NCI-H2171 (cell line): ENCODE measurements at regions not wholly inside any gene's neighbourhood (a gene's known extent, or its start where the extent isn't known, plus 50 kb on each side); places are given as distances from the start of the nearest gene placed in this dataset.

ENCODE experiments used
- DNase-seq: peaks from one replicate; lab custom pipeline; 2025; lab: John Stamatoyannopoulos, UW

DNA sequence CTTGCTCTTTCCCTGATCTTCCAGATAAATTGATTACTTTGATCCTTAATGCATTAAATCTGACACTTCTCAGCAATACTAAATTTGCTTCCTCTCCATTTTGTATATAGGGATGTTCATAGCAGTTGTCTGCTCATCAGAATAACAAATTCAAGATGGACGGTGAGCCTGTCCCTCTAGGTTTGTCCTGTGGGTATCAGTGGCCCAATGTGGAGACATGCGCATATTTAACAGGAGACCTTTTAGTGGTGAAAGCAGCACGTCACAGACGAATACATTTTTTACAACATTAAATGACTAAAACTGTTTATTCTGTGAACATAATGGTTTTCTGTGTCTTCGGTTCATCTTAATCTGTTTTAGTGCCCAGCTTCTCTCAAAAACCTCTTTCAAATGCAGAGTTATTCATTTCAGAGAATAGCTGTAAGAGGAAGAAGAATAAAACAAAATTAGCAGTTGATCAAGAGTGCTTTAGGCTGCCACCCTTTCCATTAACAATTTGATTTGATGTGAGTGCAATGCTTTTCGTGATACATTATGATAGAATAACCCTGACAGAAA, 1970.4 kb upstream of the WWC1 start:
- DNase-seq = no peak

DNA sequence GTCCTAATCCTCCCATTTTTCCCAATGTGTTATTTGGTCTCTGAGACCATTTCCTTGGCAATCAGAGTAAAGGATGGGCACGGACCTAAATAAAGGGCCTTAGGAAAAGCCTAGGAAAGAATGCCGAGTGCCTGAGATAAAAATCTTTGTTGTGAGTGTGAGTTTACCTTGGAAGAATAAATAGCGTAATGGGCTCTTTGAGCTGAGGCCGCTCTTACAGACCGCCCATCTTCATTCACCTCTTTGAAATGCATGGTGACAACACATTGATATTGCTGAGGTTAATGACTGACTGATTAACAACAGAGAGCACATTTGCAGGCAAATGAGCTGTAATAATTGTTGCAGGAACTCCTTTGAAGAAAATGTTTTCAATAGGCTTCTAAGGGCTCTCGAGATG, 1967.1 kb upstream of the WWC1 start:
- no peak for DNase-seq

DNA sequence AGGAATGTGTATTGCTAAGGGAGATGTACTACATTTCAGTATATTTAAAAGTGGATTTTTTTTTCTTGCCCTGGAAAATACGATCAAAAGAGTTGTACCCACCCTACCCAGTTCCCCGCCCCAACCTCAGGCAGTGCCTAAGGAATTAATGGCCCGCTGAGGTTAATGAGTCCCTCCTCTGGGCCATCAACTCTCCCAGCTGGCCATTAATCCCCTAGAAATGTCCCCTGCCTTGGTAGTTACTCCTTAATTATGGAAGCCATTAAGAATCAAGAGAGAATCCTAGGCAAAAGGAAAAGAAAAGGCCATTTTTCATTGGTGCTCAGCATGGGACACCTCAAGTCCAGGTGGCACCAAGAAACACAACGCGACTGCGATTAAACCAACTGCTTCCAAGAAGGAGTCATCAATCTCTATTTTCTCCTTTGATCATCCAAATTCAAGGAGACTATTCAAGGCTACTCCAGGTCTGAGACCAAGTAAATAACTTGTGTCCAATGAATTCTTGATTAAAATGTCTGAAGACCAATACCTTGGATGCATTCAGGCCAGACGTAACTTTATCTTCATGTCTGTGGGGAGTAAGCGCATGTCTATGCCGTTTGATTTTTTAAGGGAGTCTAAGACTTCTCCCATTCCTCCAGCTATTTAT, 1962.2 kb upstream of the WWC1 start:
- no peak for DNase-seq

DNA sequence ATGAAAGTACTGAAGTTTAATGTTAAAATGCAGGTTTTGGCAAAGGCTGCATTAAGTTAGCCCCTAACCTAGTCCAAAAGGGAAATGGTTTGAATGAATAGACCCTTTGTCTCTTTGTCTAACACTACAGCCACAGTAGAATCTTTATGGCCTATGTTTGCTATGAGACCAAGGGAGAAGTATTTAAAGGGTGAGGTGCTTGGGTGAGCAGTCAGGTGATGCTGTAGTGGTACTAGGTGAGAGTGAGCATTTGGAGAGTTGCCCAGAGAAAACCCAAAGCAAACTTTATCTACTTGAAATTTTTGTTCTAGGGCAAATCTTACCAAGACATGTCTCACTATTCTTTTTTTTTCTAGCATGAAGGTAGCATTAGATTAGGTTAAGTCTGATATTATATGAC, 1961.4 kb upstream of the WWC1 start:
- no peak for DNase-seq

DNA sequence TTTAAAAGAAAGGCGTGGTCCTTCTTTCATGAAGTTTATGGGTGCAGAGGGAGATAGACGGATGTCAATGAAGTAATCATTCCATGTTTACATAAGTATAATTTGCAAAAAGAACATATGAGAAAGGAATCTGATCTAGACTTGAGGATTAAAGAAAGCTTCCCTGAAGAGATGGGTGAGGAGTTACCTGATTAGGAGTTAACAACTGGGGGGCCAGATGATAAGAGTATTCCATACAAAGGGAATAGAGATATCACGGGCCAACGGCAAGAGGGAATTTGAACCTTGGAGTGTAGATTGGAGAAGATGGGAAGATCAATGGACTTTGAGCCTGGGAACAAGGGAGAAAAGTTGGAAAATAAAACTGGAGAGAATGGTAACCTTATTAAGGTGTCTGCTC, 1959.9 kb upstream of the WWC1 start:
- DNase-seq = no peak

DNA sequence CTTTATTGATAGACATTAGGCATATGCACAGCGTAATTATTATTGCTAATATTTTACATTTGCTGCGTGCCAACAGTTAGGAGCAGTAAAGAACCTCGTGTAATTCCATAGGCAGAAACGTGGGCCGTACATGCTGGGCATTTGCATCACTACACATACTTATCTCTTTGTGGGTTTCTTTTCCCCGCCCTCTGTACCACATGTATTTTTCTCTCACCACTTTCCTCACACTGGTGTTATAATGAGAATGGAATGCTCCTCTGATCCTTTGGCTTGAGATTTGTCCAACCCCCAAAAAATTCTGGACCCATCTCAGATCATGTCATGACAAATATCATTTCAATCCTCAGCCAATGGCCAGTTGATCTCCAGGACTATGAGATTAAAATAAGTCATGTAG, 1952.6 kb upstream of the WWC1 start:
- DNase-seq = no peak

DNA sequence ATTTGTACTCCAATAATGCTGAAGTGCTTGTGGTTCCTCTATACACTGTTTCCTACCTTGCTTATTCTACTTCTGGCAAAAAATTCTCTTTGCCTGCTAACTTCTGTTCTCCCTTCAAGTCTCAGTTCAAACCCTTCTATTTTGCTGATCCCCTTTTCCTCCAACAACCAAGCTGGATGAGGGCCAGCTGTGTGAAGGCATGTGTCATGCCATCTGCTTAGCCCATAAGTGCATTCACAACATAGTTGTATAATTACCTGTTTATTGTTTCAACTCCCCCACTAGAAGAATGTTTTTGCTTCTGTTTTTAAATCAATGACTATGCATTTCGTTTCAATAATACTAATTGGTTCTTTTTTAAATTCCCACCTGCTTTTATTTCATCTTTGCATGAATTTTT, 1951.4 kb upstream of the WWC1 start:
- no peak for DNase-seq

DNA sequence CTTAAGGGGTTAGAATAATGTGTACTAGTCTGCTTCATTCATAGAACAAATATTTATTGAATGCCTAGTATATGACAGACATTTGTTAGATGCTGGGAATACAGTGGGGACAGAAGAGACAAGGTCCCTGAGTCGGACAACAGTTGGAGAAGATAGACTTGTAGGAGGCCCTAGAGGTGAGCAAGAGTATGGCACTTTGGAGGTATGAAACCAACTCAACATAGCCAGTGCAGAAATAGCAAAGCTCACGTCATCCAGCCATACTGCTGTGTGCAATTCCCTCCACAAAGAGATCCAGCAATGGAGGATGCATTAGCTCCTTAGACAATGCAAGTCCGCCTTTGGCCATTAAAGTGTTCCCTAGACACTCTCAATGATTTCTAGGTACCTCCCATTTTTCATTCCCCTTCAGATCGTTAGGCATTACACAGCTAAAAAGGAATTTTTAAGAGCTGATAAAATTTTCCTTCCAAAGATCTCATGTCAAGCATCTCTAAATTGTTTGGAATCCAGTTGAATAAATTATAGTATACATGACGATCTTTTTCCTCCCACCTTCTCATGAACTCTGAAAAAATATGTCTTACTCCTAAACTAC, 1949.6 kb upstream of the WWC1 start:
- no peak for DNase-seq

DNA sequence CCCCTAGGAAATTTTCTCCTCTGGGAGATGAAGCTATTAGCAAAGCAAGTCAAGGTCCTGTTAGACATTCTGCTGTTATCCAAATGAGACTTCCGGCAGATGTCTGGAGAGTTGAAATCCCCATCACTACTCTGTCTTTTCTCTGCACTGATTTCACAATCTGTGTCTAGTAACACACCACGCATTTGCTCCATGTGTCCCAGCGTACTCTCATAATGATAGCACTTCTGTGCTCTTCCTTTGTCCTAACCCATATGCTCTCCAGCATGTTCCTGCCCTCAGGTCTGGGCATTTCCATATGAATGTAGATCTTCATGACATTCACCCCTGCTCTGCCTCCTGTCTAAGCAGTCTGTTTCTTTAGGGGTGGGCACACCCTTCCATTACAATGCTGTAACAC, 1949.0 kb upstream of the WWC1 start:
- DNase-seq = no peak

DNA sequence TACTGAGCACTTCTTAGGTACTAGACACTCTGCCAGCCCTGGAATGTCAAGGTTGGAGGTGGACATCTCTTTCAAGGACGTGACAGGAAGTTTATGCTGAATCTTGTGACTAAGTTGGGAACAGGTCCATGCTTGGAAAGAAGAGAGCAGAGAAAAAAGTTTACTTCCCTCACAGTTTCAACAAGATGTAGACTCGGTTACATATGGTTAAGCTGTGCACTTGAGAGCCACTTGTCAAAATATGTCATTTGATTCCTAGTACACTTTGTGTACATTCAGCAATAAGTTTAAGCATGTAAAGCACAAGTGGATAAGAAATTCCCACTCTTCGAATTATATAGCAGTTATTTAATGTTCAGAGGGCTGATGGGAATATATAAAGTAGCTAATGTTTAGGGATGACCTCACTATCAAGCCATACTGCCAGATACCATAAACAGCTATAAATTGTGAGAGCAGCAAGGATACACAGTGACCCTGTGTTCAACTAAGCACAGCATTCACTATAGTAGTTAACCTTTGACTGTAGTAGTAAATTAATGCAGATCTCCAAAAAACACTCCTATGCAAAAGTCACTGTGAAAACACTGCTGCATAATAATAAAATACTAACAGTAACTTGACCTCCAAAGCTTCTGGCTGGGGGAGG, 1944.6 kb upstream of the WWC1 start:
- DNase-seq = no peak

DNA sequence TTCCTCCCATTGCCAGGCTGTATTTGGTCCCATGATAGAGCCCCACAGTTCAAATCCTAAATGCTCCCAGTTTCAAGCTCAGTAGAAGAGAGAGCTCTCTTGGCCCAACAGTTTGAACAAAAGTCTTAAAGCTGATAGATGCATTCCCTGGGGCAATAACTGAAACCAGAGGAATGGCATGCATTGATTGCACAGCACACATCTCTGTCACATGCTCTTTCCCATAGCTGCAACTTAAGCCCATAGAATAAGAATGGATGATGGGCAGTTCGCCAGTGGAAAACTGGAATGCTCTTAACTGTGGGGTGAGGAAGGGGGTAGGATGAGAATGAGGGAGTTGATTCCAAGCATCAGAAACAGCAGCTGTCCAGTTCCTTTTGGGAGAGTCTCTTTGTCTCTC, 1942.4 kb upstream of the WWC1 start:
- DNase-seq = no peak

DNA sequence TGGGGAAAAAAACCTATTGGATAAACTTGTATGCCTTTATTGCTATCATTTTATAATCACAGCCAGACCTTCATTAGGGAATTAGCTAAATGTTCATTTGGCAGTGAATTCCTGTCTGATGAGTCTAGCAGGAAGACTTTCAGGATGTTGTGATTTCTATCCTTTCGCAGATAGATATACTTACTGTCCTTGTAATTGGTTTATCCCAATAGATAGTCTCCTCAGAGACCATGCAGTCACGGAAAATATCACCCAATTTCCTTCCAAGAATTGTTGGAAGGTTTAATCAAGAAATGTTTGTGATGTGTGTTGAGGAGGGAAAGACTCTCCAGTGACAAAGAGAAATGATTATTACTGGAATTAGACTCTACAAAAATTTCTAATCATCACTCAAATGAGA, 1937.9 kb upstream of the WWC1 start:
- DNase-seq = no peak

DNA sequence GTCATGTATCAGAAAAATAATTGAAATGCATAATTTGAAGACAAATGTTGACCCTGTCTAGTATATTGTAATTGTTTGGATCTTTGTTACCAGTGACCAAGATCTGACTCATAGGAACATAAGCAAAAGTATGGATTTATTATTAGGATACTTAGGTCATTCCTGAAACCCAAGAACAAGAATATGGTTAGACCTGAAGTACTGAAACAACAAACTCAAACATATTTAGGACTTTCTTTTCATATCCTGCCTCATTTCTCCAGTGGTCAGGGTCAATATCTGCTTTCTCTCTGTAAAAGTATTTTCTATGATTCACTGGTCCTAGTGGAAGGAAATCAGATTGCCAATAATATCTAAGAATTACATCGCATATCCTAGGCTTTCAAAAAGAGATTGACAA, 1937.1 kb upstream of the WWC1 start:
- no peak for DNase-seq

DNA sequence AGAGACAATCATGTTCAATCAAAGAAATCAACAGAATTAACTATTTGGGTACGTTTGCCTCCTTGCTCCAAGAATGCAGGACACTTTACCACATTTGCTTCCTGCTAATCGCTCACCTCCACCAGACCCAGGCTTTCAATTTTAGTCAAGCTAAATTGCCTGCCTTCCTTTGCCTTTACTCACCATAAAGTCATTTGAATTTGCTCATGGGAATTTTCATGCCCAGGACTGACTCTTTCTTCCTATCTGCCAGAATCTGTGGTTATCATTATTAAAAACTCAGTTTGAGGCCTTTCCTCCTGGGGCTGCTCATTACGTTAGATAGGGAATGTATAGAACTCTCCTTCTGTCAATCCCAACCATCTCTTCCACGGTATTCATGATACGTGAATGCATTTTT, 1935.3 kb upstream of the WWC1 start:
- no peak for DNase-seq

DNA sequence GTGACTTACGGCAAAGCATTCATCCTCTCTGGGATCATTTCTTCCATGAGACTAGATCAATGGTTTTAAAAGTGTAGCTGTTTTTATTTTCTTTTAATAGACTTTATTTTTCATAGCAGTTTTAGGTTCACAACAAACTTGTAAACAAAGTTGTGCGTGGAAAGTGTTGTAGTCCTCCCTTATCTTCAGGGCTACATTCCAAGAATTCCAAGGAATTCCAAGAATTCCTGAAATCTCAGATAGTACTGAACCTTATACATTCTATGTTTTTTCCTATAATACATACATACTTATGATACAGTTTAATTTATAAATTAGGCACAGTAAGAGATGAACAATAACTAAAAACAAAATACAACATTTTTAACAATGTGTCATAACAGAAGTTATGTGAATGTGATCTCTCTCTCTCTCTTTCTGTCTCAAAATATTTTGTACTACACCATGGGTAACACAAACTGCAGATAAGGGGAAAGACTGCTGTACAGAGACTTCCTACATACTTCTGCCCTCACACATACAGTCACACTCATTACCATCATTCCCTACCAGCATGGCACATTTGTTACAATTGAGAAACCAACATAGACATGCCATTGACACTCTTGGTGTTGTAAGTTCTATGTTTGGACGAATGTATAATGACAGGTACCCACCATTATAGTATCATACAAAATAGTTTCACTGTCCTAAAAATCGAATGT, 1933.2 kb upstream of the WWC1 start:
- no peak for DNase-seq

DNA sequence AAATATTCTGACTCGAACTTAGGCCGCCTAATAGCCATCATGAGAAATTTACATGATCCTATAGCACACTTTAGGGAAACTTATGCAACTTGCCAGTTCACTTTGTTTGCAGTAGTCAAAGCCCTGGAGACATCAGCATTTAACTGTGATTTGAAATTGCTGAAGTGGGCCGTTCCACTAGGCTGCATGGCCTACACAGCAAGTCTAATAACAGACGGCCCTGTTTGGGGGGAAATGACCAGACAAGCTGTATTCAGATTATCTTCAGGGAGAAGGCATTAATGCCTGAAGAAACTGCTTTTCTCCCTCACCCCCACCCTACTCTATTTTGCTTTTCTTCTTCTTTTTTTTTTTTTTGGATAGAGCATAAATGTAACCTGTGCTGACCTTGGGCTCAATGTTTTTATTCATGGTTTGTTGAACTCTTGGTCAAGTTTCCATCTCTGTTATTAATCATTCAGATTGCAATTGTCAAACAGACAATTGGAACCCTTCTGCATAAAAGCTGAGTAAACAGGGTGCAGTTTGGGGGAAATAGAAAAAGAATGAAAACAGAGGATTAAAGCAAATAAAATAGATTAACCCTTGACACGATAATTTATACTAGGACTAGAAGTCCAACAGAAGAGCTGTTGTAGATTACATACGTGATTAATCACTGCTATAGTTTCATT, 1928.2 kb upstream of the WWC1 start:
- no peak for DNase-seq

DNA sequence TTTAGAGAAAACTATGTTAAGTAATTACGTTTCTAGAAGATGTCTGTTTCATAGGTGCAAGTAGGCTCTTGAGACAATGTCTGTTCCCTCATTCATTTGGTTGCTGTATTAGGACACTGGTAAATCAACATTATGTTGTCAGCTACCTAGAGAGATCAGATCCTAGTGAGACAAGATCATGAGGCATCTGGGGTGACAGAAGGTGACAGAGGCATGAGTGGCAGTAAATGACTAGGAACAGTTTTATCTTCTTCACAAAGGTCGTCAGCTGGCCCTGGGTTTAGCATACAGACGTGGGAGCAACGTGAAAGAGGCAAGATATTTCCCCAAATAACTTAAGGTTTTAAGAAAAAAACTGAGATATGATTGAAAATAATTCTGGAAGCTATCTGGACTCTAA, 1926.3 kb upstream of the WWC1 start:
- no peak for DNase-seq

DNA sequence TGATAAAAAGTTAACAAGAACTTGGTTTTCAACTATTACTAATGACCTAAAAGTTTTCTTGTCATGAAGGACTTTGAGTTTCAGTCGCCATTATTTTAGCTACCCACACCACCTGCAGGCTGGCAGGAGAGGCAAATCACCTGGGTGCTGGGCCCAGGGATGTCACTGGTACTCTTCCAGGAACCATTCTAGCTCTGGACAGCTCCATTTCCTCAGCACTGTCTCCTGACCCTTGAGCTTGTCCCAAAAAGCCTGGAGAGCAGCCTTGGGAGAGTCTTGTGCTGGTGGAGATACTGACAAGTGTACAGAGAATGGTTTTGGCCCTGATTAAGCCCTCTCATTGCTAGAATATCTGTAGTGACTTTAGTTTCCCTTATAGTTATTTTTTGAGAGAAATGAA, 1924.1 kb upstream of the WWC1 start:
- no peak for DNase-seq

DNA sequence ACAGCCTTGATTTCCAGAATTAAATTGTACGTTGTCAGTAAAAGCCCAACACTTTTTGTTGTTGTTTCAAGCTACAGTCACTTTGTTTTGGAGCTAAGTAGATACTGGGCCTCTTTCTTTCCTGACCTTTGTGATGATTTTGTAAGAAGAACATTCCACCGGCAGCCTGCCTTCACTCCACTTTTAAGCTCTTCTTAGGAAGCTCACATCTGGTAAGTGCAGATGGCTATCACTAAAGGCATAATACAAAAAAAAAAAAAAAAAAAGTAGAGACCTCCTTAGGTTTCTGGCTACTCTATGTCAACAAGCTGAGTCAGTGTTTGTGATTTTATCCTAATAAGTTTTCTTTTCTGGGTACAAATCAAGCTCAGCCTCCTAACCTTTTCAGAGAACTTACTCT, 1922.1 kb upstream of the WWC1 start:
- no peak for DNase-seq

DNA sequence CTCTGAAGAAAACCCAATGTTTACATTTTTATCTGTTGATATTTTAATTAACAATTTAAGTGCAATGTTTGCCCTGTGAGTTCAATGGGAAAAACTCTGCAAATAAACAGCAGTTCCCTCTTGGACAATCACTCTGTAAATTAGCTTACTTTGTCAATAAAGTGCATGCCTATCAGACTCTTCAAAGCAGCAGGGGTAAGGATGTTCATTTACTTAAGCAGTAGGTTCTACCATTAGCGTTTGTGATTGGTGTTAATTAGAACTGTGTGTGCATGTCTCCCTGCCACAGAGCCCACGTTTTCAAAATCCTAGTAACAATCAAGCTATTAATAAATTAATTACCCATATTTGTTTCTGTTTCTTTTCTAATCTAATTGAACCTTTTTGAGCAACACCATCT, 1921.6 kb upstream of the WWC1 start:
- no peak for DNase-seq

DNA sequence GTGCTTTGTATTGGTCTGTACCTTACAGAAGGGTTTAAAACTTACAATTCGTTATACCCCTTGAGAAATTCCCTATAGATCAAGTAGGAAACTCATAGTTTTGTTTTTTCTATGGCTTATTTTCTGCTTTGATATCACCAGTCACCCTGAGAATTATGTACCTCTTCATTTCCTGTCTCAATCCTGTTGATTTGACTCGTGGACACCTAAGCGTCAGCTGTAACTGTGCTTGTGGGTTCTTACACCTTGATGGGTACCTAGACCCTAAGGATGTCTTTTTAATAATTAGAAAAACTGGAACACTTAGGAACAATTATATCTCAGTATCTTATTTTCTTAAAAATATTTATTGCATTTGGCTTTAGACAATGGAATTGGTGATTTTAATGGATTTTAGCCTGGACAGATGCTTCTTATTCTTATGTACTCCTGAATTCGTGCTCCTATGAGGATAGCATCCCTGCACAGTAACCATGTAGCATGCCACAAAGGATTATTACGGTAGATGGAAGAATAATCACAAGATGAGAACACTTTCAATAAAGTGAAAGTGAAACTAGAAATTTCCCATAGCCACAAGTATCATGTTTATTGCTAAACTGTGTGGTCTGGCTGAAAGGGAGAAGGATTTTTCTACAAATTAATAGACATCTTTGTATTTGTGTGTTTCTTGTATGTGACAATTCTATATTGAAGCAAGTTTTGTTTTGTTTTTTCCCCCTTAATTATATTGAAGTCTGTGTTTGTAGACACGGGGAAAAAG, 1920.3 kb upstream of the WWC1 start:
- no peak for DNase-seq

DNA sequence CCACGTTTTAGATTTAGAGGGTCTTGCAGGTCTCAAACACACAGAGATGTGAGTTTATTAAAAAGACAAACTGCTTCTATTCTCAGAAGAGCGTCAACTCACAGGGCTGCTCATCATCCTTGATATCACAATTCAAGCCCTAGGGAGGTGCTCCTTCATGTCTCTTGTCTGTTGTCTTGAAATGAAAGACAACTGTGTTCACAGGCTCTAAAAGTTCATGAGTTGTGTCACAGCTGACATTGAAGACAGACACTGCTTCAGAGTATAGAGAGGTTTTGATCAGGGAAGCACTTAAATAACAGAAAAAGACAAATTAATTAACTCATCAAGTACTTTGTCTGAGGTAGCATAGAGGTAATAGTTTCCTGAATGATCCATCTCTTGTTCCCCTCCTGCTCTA, 1917.6 kb upstream of the WWC1 start:
- DNase-seq = no peak
